ENCODE measurements at regions not wholly inside any gene's neighbourhood (a gene's known extent, or its start where the extent isn't known, plus 50 kb on each side); places are given as distances from the start of the nearest gene placed in this dataset.

DNA sequence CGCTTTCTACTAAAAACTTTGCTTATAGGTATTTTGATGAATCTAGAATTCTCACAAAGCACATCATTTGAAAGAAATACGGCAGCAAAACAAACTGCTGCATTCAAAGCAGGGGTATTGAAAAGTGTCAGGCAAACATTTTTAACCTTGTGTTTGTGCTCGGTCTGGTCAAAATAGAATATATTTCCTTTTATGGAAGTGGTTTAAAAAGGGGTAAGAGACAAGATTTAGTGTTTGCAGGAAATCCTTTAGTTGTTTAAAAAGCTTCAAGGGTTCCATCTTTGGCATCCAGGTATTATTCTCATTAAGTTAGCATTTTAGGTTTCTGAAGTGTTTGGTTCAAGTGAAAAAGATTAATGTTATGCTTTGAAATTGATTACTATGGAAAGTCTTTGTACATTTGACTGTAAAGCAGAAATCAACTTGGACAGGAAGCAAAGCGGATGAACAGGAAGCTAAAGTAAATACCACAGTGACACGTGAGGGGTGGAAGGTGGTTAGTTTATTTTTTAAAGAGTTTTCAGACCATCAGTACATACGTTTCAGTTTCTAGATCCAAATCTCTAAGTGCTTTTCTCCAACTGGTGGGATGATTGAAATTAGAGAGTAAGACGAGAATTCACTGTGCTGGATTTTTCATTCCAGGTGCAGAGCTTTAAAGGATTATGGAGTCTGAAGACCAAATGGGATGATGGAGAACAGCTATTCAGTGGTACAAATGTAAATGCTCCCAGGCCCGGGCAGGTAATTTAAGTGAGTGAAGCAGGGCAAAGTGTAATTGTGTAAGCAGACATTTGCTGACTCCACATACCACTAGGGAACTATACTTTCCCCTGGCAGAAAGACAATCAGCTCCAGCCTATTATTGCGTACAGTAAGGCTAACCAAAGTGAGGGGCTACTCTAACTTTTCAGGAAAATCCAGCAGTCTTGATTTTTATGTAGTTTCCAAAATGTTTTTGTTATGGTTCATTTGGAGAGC, 341.8 kb upstream of the TBL1XR1 start:
- Mint-ChIP-seq H3K27ac (peak overlapping the region; percentile 71), H3K4me1 (peaks cover 31% of the 10 kb centered on the region), H3K4me3 (peak overlapping the region; percentile 71), H3K9me3 (ENCODE audit: insufficient read depth) (no peaks in the 10 kb centered on the region), H3K27me3 (no peaks in the 10 kb centered on the region)
- 11% methylated on average over 3 of the region's 9 CpGs for WGBS (ENCODE audit: insufficient coverage)
- intact Hi-C loops (cut with micrococcal nuclease): no loop called here
- TF ChIP-seq, protein P1, sequence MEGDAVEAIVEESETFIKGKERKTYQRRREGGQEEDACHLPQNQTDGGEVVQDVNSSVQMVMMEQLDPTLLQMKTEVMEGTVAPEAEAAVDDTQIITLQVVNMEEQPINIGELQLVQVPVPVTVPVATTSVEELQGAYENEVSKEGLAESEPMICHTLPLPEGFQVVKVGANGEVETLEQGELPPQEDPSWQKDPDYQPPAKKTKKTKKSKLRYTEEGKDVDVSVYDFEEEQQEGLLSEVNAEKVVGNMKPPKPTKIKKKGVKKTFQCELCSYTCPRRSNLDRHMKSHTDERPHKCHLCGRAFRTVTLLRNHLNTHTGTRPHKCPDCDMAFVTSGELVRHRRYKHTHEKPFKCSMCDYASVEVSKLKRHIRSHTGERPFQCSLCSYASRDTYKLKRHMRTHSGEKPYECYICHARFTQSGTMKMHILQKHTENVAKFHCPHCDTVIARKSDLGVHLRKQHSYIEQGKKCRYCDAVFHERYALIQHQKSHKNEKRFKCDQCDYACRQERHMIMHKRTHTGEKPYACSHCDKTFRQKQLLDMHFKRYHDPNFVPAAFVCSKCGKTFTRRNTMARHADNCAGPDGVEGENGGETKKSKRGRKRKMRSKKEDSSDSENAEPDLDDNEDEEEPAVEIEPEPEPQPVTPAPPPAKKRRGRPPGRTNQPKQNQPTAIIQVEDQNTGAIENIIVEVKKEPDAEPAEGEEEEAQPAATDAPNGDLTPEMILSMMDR (IDR thresholded peaks at IDR 0.05): no peak
- TF ChIP-seq EZH2 (IDR thresholded peaks at IDR 0.05; ENCODE audit: borderline replicate concordance, insufficient read depth, low read depth, low read length, poor library complexity, severe bottlenecking): no peak
- peak overlapping the region; percentile 58 for H3K4me2 ChIP-seq (replicated peaks; ENCODE audit: low read depth, low read length, poor library complexity, severe bottlenecking)
- H3K36me3 ChIP-seq (replicated peaks in 1 of 2; ENCODE audit: control extremely low read depth in 1 of 2, control insufficient read depth in 1 of 2, extremely low read depth in 1 of 2, insufficient read depth in 2 of 2, low read length in 1 of 2): no peaks in the 10 kb centered on the region
- H3K27ac ChIP-seq (ENCODE audit: low read length in 2 of 2): peak overlapping the region; percentile 40 to 71
- peaks cover 25 to 27% of the 10 kb centered on the region in 2 donors for H3K4me1 ChIP-seq (ENCODE audit: control insufficient read depth in 2 of 2, insufficient read depth in 2 of 2, low read length in 2 of 2)
- POLR2A ChIA-PET: no interaction called here
- ATAC-seq (ENCODE audit: low read depth) (peak; percentile 75), DNase-seq (peak; percentile 63)
- peak overlapping the region in 4 of 5 experiments; percentile 15 to 37 (median 26) for H3K4me3 ChIP-seq (ENCODE audit: control extremely low read depth in 1 of 5, extremely low read depth in 1 of 5, insufficient read depth in 1 of 5, low read depth in 2 of 5, low read length in 4 of 5)
- no peaks in the 10 kb centered on the region for H3K27me3 ChIP-seq (replicated peaks in 1 of 4; ENCODE audit: control extremely low read depth in 1 of 4, control insufficient read depth in 3 of 4, insufficient read depth in 4 of 4, low read length in 3 of 4)
- no peaks in the 10 kb centered on the region for H4K20me1 ChIP-seq (ENCODE audit: control insufficient read depth, insufficient read depth, low read length, poor library complexity, severe bottlenecking)
- H3K9me3 ChIP-seq (ENCODE audit: control extremely low read depth in 1 of 3, control insufficient read depth in 2 of 3, insufficient read depth in 1 of 3, low read length in 2 of 3): no peaks in the 10 kb centered on the region
- CTCF ChIA-PET: interaction anchor here (1.3 kb wide), 1 partner anchor 20 kb away, joined by 3 read pairs; no protein-coding TSS in a partner anchor
- H2AFZ ChIP-seq (ENCODE audit: insufficient read depth, low read depth, low read length, poor library complexity, severe bottlenecking): peak overlapping the region; percentile 57
- H3K9ac ChIP-seq (ENCODE audit: low read length): peak overlapping the region; percentile 24
- no peaks in the 10 kb centered on the region for H3K79me2 ChIP-seq (ENCODE audit: control insufficient read depth, insufficient read depth, low read length)

DNA sequence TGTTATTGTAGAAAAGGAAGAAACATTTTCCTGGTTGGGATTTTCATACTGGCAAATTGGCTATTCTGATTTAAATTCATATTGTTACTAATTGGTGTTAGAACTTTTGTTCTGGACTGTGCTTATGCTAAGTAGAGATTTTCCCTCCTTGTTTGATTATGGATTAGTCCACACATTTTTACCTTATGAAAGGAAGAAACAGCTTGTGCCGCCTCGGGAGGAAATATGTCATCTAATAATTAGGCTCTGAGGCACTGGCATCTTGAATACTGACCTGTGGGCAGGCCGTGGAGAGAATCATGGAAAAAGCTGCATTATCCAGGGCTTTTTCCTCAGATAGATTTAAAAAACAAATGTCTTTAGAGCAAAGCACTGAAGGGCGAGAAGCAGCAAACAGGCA, 344.3 kb upstream of the TBL1XR1 start:
- Histone ChIP-seq H3K4me3 (ENCODE audit: control extremely low read depth in 1 of 5, extremely low read depth in 1 of 5, insufficient read depth in 1 of 5, low read depth in 2 of 5, low read length in 4 of 5) (no peak overlapping the region), H4K20me1 (ENCODE audit: control insufficient read depth, insufficient read depth, low read length, poor library complexity, severe bottlenecking) (no peaks in the 10 kb centered on the region), H3K27me3 (replicated peaks in 1 of 4; ENCODE audit: control extremely low read depth in 1 of 4, control insufficient read depth in 3 of 4, insufficient read depth in 4 of 4, low read length in 3 of 4) (no peaks in the 10 kb centered on the region), H3K9ac (ENCODE audit: low read length) (no peak overlapping the region), H3K79me2 (ENCODE audit: control insufficient read depth, insufficient read depth, low read length) (no peaks in the 10 kb centered on the region), H3K4me1 (ENCODE audit: control insufficient read depth in 2 of 2, insufficient read depth in 2 of 2, low read length in 2 of 2) (peaks cover 25 to 27% of the 10 kb centered on the region in 2 donors), H3K9me3 (ENCODE audit: control extremely low read depth in 1 of 3, control insufficient read depth in 2 of 3, insufficient read depth in 1 of 3, low read length in 2 of 3) (no peaks in the 10 kb centered on the region), H2AFZ (ENCODE audit: insufficient read depth, low read depth, low read length, poor library complexity, severe bottlenecking) (no peak overlapping the region), H3K36me3 (replicated peaks in 1 of 2; ENCODE audit: control extremely low read depth in 1 of 2, control insufficient read depth in 1 of 2, extremely low read depth in 1 of 2, insufficient read depth in 2 of 2, low read length in 1 of 2) (no peaks in the 10 kb centered on the region), H3K27ac (ENCODE audit: low read length in 2 of 2) (no peak overlapping the region), H3K4me2 (replicated peaks; ENCODE audit: low read depth, low read length, poor library complexity, severe bottlenecking) (no peak overlapping the region)
- no peak for TF ChIP-seq EZH2 (IDR thresholded peaks at IDR 0.05; ENCODE audit: borderline replicate concordance, insufficient read depth, low read depth, low read length, poor library complexity, severe bottlenecking)
- TF ChIP-seq, protein P1 (IDR thresholded peaks at IDR 0.05): no peak
- H3K27ac Mint-ChIP-seq: no peak overlapping the region
- ChIA-PET POLR2A (no interaction called here), CTCF (no interaction called here)
- intact Hi-C loops (cut with micrococcal nuclease): no loop called here
- peaks cover 31% of the 10 kb centered on the region for H3K4me1 Mint-ChIP-seq
- H3K4me3 Mint-ChIP-seq: no peak overlapping the region
- DNase-seq (no peak), ATAC-seq (ENCODE audit: low read depth) (no peak)
- no peaks in the 10 kb centered on the region for H3K27me3 Mint-ChIP-seq
- 90% methylated on average over 2 of the region's 4 CpGs for WGBS (ENCODE audit: insufficient coverage)
- no peaks in the 10 kb centered on the region for H3K9me3 Mint-ChIP-seq (ENCODE audit: insufficient read depth)
